ENCODE measurements at regions not wholly inside any gene's neighbourhood (a gene's known extent, or its start where the extent isn't known, plus 50 kb on each side); places are given as distances from the start of the nearest gene placed in this dataset.
"Not testable (repeated sequence)": the region's sequence is repeated elsewhere in the genome, so short reads cannot be mapped to it uniquely, and the experiment has no call there.

- TF ChIP-seq POLR2A, CTCF (IDR thresholded peaks at IDR 0.05): not testable (repeated sequence)
Measured at GRCh38 chr5:111921691-111922090, 164.7 kb upstream of the NREP start.
